HG03139 (cell line): ENCODE measurements at regions not wholly inside any gene's neighbourhood (a gene's known extent, or its start where the extent isn't known, plus 50 kb on each side); places are given as distances from the start of the nearest gene placed in this dataset.
"Not testable (repeated sequence)": the region's sequence is repeated elsewhere in the genome, so short reads cannot be mapped to it uniquely, and the experiment has no call there.

Source experiments
- ATAC-seq: cut with Tn5 transposase; IDR thresholded peaks from one replicate; pipeline ENCODE4 v1.9.1; 2021; ENCODE audit not compliant: unreplicated experiment

DNA sequence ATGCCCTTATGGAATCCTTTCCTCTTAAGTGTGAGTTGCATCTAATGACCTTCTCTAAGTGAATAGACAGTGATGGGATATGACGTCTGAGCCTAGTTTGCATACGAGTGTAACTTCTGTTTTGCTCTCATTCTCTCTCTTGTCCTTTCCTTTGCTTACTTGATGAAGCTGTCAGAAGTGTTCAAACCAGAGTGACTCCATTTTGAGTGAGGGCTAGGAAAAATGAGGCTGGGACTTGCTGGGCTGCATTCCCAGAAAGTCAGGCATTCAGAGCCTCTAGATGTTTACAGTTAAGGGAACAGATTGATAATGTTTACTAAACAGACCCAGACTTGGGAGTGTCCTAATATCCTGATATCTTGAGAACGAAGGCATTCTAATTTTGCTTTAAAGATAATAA lies 311.2 kb upstream of the SOX4 start:
- not testable (repeated sequence) for ATAC-seq

DNA sequence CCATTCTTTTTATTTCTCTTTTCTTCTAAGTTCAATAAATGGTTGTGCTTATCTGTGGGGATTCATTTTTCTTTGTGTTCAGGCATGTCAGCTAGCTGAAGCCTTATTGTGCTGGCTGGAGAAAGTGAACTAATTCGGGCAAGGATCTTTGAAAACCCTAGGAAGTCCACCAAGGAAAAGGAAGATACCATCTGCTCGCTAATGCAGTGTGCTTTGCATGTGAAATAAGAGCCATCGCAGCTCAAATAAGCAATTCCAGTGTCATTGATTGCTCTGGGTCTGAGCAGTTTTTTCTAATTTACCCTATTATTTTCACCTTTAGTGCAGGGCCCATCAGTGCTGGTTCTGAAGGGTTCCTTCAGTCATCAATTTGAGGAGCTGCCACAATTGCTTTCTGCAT lies 309.4 kb upstream of the SOX4 start:
- no peak for ATAC-seq

DNA sequence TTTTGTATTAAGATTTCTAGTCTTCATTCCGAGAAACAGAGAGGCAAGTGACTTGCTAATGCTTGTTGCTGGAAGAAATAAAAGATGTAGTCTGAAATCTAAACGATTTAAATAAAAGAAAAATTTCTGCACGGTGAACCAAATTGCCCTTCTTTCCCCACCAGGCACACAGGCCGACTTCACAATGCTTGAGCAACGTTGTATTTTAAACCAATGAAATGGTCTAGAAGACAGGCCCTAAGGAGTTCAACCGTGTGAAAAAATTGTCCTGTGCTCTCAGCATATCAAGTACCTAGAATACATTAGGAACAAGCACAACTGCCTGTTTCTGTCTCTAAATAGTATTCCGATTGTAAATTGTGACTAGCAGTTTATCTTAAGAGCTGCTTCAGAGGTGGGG lies 308.8 kb upstream of the SOX4 start:
- ATAC-seq = no peak

DNA sequence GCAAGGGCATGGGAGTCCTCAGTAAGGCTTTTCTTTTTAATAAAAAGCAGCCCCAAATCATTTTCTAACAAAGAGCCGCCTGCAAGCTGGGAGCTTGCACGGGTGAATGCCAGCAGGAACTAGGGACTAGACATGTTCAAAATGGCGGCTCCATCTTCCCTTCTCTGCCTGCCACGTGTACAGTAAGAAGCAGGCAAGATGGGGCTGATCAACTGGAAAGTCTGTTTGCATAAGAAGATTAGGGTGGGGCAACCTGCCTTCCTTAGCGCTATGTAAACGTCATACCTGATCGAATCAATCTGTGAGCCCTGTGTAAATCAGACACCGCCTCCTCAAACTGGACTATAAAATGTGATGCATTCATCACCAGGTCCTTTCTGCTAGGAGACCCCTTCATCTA lies 299.4 kb upstream of the SOX4 start:
- ATAC-seq = no peak

DNA sequence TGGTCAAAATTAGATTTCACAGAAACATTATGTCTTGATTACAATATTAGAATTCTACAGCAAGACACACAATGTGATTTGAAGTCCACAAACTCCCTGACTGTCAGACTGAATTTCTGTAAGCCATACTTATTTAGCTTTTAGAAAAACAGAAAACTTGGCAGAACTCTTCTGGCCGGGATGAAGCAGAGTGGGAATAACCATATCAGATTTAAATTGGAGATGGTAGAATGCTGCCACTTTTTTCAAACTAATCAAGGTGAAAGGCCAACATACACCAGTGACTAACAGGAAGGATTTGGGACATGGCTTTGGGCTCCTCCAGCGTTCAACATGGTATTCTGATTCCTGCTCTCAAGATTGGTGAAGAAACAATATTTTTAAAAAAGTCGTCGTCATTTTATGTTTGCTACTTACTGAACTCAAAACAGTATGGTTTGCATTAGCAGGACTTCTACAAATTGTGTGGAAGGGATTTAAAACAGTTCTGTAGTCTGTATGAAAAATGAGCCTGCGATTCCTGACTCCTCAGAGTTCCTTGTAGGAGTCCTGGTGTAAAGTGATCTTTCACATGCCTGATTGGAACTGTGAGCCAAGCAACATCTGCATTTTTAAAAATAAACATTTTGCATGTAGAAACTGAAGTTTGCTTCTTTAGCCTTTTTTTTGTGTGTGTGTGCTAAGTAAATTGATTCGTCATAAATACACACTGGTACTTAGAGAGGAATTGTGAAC lies 297.9 kb upstream of the SOX4 start:
- ATAC-seq = no peak

DNA sequence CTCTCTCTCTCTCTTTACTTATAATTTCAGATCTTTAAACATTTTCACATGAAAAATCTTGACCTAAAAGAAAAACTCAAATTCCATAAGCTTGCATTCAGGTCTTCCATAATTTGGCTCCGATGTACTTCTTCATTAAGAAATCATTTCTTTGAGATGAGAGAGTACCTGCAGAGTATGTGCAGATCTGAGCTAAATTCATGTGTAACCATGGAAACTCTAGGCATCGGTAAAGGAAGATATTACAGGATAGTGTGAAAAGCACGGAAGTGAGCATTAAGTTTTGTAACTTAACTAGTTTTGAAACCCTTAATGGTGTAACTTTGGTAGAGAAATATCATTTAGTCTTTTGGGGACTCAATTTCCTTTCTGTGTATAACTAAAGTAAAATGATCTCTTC lies 295.9 kb upstream of the SOX4 start:
- no peak for ATAC-seq

DNA sequence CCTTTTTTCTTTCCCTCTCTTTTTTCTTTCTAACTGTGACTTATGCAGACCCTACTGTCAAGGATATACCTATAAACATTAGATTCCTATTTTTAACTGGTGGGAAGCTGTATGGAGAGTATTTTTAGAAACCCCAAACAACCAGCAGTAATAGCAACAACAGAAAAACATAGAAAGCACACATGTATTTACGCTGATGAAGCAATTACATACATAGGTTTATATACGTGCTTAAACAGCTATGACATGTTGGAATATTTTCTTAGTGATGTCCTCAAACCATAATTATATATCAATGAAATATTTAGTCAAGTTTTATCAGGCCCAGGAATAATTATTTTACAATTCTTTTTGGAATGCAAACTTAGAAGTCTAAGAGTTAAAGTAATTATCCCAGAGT lies 294.3 kb upstream of the SOX4 start:
- no peak for ATAC-seq

DNA sequence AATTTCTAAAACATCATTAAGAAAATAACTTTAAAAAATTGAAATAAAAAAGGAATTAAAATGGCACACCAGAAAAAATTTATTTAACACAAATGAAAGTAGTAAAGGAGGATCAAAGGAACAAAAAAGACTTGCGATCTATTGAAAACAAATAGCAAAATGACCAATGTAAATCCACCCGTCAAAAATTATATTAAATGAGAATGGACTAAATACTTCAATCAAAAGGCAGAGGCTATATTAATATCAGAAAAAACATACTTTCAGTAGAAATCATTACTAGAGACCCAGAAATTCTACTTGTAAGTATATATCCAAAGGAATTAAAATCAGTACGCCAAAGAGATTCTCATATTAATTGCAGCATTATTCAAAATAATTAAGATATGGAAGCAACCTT lies 293.1 kb upstream of the SOX4 start:
- no peak for ATAC-seq

DNA sequence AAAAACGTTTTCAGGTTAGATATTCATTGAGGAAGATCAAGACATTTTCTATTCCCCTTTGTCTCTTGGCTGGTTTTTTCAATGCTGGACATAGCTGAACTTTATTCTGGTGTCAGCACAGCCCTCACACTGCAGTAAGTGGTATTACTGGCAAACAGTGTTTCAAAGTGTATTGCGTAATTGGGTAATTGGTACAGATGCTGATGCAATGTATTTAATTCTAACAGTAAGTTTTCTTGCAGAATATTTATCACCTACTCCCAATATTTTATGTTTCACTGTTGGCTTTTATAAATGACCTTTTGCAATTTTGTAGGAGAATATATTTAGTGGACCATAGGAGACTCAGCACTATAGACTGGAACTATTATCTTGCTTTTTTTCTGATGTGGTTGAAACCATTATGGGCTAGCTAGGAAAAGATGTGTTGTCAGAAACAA lies 287.6 kb upstream of the SOX4 start:
- no peak for ATAC-seq

DNA sequence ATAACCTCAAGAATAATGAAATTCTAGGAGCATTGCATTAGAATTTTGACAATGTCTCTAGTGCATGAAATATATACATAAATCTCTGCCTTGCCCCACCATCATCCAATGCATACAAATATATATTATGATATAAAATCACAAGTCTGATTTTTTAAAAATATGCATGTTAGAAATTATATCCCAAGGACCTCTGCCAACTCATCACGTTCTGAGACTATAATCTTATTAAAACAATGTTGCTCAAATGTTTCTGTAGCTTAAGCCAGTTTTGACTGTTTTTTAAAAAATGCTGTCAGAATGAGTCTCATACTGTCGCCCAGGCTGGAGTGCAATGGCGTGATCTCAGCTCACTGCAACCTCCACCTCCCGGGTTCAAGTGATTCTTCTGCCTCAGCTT lies 287.0 kb upstream of the SOX4 start:
- no peak for ATAC-seq

DNA sequence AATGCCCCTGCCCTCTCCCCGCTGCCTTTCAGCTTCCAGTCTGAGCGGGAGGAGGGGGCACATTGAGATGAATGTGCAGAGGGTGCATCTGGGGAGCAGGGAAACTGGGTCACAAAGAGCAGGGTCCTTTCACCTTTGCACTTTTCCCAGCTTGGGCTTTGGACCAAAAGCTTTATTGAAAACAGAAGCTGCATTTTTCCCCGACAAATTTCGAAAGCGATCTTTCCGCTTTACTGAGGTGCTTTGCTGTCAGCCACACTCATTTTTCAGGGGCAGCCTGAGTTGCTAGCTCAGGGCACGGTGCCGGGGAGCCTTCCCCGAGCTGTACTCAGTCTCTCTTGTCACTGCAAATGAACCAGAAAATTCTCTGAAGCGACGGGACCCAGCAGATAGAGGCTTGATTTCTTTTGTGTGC lies 283.7 kb upstream of the SOX4 start:
- no peak for ATAC-seq

DNA sequence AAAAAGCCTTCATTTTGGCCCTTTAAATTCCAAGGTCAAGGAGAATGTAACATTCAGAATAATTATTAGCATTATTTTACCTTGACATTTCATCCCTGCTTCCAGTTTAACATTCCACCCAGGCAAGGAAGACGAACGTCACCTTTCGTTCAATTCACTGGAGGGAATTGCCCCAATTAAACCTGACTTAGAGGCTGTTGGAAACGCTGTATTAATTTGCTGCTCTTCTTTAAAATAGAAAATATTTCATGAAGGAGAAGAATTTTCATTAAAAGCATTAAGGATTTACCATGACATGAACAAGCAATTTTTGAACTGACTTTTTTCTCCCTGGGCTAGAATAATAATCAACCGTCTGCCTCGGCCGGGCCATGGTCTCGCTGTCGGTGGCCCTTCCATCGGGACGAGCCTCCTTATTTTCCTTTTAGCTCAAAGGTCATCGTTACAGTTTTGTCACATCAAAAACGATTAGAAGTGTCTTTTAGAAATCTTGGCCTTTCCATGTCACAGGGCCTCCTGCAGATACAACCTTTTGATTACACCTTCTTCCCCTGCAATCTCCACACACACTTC lies 282.9 kb upstream of the SOX4 start:
- no peak for ATAC-seq

DNA sequence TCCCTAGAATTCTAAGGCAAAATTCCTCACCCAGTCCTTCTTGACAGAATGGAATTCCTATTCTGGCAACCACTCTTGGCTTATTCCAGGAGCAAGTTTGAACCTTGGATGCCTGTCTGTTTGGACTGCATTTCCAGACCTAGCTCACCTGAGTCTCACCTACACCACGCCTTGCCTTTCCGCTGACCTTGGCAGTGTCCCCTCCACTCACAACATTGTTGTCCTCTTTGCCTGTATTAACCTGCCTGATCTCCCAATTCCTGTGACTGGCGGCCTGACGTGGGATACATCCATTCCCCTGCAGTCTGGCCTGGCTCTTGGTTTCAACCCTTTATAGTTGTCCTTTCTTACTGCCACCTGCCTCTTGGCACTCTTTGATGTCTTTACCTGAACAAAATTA lies 281.4 kb upstream of the SOX4 start:
- no peak for ATAC-seq

DNA sequence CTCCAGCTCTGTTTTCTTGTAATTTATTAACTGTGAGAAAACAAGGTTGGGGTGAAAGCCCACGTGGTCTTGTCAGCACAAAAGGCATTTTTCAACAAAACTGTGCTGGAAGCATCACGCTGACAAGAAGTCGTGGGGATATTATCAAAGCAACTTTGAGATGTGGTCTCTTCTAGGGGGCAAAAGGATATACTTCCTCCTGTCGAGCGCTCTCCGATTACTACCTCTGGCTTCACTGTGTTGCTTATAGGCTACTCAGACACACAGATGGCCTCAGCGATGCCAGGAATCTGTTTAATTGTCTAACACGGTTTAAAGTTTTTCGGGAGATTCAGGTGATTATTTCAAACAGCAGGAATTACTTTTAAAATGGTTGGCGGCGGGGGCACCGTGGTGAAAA lies 275.9 kb upstream of the SOX4 start:
- no peak for ATAC-seq

DNA sequence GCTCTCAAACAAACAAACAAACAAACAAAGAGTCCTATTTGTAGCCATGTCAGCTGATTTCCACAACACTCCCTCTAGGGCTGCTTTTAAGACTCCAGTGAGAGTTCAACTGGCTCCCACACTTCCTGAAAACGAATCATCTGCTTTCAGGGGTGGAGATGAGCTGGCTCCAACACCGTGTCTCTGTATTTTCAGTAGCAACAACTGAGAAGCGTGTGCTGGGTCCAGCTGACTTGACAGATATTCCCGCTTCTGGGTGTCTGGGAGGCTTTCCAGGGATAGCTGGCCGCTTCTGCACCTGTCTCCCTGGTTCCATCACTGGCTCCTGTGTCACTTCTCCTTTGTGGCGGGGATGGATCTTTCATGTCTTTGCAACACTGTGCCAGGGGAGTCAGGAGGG lies 272.5 kb upstream of the SOX4 start:
- ATAC-seq = no peak

DNA sequence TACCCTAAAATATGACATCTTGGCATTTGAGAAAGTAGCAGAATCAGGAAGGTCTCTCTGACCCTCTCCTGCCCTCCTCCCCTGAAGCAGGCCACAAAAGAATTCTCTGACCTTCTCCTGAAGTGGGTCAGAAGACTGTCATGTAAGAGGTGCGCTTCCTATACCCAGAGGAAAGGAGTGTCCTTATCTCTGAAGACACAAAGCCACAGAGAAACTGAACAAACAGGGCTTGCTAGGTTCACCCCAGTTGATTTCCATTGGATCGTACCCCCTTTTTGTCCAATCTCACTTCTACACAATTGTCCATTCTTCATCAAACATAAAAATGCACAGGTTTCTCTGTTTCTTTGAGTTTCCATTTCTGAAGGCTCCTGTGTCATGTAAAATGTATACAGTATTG lies 272.0 kb upstream of the SOX4 start:
- ATAC-seq = no peak

DNA sequence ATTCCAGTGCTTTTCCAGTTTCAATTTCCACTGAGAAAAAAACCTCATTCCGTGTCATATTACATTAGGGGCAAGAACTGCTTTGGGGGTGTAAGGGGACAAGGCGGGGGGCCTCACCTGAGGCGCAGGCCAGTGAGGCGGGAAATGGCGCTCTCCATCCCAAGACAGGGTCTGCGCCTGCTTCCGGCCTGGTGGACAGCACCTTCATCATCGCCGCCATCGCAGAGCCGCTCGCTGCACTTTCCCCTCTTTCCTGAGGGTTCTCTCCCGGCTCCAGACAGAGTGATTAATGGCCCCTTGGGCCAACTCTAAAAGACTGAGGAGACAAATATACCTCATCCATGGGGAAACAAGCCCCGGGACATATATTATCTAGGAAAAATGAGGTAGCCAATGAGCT lies 270.0 kb upstream of the SOX4 start:
- ATAC-seq = no peak

DNA sequence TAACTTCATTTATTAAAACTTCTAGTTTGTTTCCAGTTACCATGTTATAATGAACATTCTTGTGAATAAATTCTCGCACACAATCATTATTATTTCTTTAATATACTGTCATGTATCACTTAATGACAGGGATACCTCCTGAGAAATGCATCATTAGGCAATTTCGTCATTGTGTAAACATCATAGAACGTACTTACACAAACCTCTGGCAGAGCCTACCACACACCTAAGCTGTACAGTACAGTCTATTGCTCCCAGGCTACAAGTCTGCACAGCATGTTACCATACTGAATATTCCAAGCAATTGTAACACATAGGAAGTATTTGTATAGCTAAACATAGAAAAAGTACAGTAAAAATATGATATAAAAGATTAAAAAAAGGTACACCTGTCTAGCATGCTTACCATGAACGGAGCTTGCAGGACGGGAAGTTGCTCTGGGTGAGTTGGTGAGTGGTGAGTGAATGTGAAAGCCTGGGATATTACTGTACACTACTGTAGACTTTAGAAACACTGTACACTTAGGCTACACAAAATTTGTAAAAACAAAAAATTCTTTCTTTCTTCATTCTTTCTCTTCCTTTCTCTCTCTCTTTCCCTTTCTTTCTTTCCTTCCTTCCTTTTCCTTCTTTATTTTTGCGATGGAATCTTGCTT lies 268.2 kb upstream of the SOX4 start:
- no peak for ATAC-seq

DNA sequence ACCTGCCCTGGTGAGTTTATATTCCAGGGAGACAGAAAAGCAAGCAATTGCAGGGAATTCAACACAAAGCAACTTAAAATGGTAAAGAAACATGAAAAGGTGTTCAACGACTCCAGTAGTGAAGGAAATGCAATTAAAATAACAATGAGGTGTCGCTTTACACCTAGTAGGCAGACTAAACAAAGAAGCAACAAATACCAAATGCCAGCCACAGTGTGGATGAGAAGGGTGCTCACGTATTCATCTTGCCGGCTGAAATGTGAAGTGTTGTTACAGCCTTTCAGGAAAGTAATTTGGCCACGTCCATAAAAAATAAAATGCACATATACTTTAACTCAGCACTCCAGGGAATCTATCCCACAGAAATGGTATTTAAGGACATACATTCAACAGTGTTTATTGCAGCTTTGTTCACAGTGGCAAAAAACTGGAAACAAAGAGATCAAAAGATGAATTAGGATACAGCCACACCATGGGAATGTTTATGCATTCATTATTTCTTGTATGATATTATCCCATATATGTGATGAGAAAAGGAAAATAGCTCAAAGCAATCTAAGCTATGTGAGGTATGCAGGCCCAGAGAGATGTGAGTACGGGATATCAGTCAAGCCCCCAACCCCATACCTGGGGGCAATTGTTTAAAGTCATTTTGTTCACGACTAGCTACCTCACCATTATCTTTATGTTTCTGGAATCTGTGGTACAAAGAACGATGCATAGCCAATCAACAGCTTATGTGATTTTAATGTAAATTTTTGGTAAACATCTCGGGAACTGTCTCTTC lies 266.0 kb upstream of the SOX4 start:
- ATAC-seq = no peak

DNA sequence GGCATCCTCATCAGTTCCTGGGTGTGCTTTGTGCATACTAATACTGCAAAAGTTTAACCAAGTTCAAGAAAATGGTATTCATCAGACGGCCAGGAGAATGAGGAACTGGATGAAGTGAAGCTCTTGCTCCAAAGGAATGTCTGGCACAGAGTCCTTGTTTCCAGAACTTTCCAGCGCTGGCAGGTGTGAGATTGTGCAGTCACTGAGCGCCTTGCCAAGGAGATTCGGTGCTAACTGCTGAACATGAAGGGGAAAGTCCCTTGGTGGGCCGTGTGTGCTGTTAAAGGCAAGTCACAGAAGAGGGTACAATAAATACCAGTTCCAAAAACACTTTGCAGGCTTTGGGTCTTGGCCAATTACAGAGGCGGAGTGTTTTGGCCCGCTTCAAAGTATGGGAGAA lies 262.3 kb upstream of the SOX4 start:
- no peak for ATAC-seq

DNA sequence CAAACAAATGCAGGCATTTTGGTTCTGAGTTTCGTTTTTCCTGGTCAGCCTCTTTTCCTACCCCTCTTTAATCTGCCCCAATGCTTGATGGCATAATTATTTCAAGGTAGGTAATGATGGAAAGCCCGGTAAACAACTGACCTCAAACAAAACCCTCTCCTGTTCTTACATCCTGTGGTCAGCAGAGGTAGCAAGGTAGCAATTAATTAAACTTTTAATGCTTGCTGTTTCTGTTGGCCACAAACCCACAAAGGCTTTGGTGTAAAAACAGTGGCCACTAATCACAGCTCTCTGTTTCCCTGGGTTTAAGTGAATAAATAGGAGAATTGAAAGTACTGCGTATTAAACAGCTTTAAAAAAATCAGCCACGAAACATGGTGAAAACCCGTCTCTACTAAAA lies 261.5 kb upstream of the SOX4 start:
- no peak for ATAC-seq

DNA sequence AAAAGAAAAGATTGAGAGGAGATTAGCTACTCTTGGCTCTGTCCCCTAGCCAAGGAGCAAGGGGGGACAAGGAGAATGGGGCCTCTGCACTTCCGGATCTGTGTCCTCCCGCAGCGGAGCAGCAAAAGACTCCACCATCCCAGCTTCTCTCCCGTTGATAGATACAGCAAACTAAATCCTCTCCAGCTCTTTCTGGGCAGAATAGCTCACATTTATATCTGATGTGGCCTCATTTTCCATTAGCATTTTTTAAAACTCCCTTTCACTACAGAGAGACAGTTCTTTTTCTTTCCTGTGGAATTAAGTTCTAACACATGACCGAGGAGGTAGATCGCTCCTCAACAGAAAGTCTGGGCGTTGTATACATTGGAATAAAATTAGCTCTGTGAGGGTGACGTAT lies 260.9 kb upstream of the SOX4 start:
- ATAC-seq = no peak
